ENCODE measurements at regions not wholly inside any gene's neighbourhood (a gene's known extent, or its start where the extent isn't known, plus 50 kb on each side); places are given as distances from the start of the nearest gene placed in this dataset.

GRCh38 chr6:6932968-6933367 lies 174.8 kb upstream of the RREB1 start:
- H3K36me3 Mint-ChIP-seq (ENCODE audit: insufficient read depth in 1 of 3, low read depth in 3 of 3): no peaks in the 10 kb centered on the region
- no peak overlapping the region for H2BK5ac ChIP-seq (ENCODE audit: insufficient read length, low read length)
- no peak overlapping the region for H3T11ph ChIP-seq (ENCODE audit: low read length)
- no peak overlapping the region for H3K4me3 Mint-ChIP-seq
- H3K27me3 ChIP-seq (ENCODE audit: insufficient read depth, low read length): no peaks in the 10 kb centered on the region
- no peak overlapping the region for H2BK12ac ChIP-seq (ENCODE audit: insufficient read length, low read depth, low read length)
- no peak overlapping the region for H2BK20ac ChIP-seq (ENCODE audit: low read depth, low read length, poor library complexity, severe bottlenecking)
- H3K9me3 Mint-ChIP-seq: no peaks in the 10 kb centered on the region; a peak in 2 of 5 replicates
- TF ChIP-seq CTCF (conservative IDR thresholded peaks at IDR 0.05): no peak
- H3K56ac ChIP-seq (ENCODE audit: insufficient read length, low read depth, low read length): no peak overlapping the region
- no peak overlapping the region for H4K8ac ChIP-seq (replicated peaks; ENCODE audit: insufficient read length, low read depth, low read length)
- H3K27ac ChIP-seq (ENCODE audit: insufficient read length, low read depth, low read length): no peak overlapping the region
- H3K4me2 ChIP-seq (ENCODE audit: insufficient read depth, insufficient read length, low read length): no peak overlapping the region
- no peak overlapping the region for H2BK15ac ChIP-seq (ENCODE audit: low read depth, low read length)
- H3K79me2 ChIP-seq (ENCODE audit: insufficient read depth, low read length): no peaks in the 10 kb centered on the region
- no peak overlapping the region for H2AFZ ChIP-seq (ENCODE audit: low read length)
- H3K4me1 Mint-ChIP-seq: peaks cover 3 to 7% of the 10 kb centered on the region in 2 experiments; a peak in 3 of 4 replicates
- no peak overlapping the region for H4K91ac ChIP-seq (ENCODE audit: insufficient read length, low read depth, low read length)
- H3K9ac ChIP-seq (ENCODE audit: extremely low read depth, insufficient read length, low read length): no peak overlapping the region
- no peak overlapping the region for H3K23ac ChIP-seq (ENCODE audit: insufficient read length, low read depth, low read length)
- H3K23me2 ChIP-seq (ENCODE audit: insufficient read length, low read depth, low read length, poor library complexity, severe bottlenecking): no peaks in the 10 kb centered on the region
- no peak overlapping the region for H3K18ac ChIP-seq (ENCODE audit: insufficient read length, low read depth, low read length)
- peaks cover 2% of the 10 kb centered on the region for H3K27me3 Mint-ChIP-seq (ENCODE audit: low read depth)
- no peak overlapping the region for H3K27ac Mint-ChIP-seq
- H3K4me1 ChIP-seq (ENCODE audit: insufficient read depth, low read length): no peaks in the 10 kb centered on the region
- no CpG with 5 or more reads among the region's 7 CpGs for WGBS (ENCODE audit: extremely low coverage, insufficient read length, low lambda C conversion rate)
- no peak overlapping the region for H3K14ac ChIP-seq (ENCODE audit: insufficient read depth, low read length)
- no peaks in the 10 kb centered on the region for H4K20me1 ChIP-seq (ENCODE audit: control insufficient read depth, insufficient read depth, insufficient read length)
- H2AK5ac ChIP-seq (ENCODE audit: insufficient read length, low read length): no peak overlapping the region
- H3K4ac ChIP-seq (ENCODE audit: low read depth, low read length): no peak overlapping the region
- H3K79me1 ChIP-seq (ENCODE audit: insufficient read depth, low read depth, low read length, poor library complexity, severe bottlenecking): no peaks in the 10 kb centered on the region
- H3K9me3 ChIP-seq (ENCODE audit: control insufficient read depth, low read depth, low read length): no peaks in the 10 kb centered on the region
- no peak overlapping the region for H2BK120ac ChIP-seq (ENCODE audit: low read depth, low read length, poor library complexity, severe bottlenecking)
- H4K5ac ChIP-seq (ENCODE audit: insufficient read length, low read depth, low read length): no peak overlapping the region
- no peak for DNase-seq
